AG20443 (cell line): ENCODE measurements at regions not wholly inside any gene's neighbourhood (a gene's known extent, or its start where the extent isn't known, plus 50 kb on each side); places are given as distances from the start of the nearest gene placed in this dataset.
A peak's percentile ranks its signal among the peaks of the same experiment; 100 is the strongest.
"Not testable (repeated sequence)": the region's sequence is repeated elsewhere in the genome, so short reads cannot be mapped to it uniquely, and the experiment has no call there.

ENCODE experiments used
- DNase-seq: peaks from one replicate; pipeline ENCODE4 v3.0.0; 2012; ENCODE audit warnings: low spot score, mixed read lengths

DNA sequence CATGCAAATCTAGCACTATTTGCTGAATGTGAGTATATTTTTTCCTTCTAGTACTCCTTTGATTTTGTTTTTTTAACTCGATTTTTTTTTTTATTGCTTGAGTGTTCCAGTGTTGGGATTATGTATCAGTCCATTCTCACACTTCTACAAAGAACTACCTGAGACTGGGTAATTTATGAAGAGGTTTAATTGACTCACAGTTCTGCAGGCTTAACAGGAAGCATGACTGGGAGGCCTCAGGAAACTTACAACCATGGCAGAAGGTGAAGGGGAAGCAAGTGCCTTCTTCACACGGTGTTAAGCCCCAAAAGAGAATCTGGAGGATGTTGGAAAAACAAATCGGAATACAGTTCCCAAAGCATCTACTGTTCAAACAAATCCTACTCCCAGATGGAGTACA, 69.1 kb downstream of the ZNF518B start:
- DNase-seq: peak; percentile 0

DNA sequence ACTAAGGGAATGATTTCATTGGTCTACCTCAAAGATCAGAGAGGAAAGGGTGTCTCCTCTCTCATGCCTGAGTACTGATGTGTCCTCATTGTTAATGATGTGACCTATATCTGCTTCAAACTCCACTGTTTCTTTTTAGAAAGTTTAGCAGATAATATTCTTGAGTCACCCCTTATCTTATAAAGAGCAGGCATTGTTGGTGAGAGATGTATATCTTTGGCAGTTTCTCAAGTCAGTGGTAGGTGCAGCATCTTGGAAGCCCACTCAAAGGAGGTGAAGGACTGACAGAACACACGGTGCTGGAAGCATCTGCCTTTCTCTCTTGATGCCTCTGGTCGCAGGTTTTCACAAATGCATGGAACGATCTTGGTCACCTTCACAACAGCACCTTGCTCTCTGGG, 71.2 kb downstream of the ZNF518B start:
- peak; percentile 2 for DNase-seq

DNA sequence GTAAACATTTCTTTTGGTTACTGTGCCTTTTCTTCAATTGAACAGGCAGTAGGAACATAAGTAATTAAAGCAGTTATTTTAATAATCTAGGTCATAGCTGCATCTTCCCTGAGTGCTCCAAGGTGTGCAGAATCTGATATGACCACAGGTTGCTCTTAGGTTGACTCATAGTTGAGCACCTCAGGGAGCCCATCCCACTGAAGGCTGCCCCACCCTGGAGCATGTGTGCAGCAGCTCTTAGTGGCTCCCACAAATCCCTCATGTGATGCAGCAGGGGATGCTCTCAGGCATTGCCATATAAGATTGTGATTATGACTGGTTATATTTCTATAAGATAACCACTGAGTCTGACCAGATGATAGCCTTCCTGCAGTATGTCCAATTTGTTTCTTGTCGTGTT, 72.3 kb downstream of the ZNF518B start:
- DNase-seq: peak; percentile 4

DNA sequence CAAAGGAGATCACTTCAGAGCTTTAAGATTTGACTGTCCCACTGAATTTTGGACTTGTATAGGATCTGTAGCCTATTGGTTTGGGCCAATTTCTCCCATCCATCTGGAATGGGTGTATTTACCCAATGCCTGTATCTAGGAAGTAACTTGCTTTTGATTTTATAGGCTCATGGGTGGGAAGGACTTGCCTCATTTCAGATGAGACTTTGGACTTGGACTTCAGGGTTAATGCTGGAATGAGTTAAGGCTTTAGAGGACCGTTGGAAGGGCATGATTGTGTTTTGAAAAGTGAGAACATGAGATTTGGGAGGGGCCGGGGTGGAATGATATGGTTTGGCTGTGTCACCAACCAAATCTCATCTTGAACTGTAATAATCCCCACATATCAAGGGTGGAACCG, 73.8 kb downstream of the ZNF518B start:
- no peak for DNase-seq

DNA sequence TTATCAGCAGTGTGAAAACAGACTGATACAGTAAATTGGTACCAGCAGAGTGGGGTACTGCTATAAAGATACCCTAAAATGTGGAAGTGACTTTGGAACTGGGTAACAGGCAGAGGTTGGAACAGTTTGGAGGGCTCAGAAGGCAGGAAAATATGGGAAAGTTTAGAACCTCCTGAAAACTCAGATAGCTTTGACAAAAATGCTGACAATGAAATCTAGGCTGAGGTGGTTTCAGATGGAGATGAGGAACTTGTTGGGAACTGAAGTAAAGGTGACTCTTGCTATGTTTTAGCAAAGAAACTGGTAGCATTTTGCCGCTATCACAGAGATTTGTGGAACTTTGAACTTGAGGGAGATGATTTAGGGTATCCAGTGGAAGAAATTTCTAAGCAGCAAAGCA, 75.1 kb downstream of the ZNF518B start:
- DNase-seq: not testable (repeated sequence)

DNA sequence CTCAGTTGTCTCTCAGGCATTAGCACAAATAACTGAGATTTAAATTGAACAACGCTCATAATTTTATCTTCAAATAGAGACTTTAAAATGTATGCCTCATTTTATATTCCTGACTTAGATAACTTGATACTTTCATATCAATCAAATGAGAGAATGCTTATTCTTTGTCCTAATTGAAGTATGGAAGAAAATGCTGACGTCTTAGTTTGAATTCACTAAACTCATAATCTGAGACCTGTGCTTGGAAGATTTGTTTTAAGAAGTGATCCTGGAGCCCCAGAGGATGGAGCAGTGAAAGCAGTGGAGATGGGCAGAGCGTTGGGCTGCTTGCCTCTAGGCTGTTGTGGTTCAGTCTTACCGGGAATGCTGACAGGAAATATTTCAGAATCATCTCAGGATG, 76.1 kb downstream of the ZNF518B start:
- DNase-seq: no peak

DNA sequence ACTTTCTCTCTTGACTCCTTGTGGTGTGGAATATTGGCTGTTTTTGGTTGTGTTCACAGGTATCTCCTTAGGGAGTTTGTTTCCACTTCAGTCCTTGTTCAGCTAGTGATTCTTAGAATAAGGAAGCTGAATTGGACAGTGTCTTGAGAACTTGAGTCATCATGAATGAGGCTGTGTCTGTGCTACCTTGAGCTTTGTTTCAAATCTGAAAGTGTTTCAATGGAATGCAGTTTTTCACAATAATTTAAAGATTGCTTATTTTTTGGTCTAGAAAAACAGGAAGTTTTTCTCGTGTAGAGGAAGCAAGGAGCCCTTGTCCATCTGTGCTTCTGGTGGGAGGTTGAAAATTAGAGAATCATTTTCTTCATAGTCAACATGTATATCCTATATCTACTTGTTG, 76.5 kb downstream of the ZNF518B start:
- peak; percentile 5 for DNase-seq

DNA sequence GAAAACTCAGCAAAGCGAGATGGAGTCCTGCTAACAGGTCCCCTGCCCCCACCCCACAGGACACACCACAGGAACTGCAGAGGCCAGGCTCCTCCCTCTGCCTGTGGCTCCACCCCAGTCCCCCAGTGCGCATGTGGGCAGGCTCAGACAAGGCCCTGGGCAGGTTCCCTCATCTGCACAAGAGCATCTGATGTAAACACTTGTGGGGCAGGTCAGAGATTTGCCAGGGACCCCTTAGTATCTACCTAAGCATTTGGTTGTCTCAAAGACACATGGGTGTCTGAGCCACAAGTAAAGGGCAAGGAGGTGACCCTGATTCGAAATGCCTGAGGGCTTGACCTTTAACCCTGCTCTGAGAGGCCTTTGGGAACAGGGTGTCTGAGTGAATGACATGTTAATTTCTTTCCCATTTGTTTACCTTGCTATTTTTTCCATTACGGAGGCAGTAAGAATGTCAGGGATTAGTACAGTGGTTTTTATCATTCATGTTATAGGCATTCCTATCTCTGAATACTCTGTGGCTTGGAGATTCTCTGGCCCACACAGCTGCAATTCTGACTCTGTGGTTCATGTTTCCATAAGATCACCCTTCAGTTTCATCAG, 85.3 kb downstream of the ZNF518B start:
- peak; percentile 50 for DNase-seq

DNA sequence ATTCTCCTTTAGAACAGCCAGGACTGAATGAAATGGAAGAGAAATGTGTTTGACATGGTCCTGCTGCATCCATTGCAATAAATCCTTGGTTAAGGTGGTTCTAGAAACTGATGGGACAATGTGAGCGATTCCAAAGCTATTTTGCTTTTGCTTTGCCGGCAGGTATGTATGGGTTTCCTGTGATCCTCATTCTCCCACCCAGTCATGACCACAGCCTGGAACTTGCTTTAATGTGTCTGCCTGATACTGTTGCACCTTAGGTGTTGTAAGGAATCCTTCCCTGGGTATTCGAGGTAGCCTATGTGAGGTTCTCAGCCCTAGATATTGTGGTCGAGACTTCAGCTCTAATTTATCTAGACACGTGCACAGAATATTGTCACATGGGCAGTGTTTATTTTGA, 86.1 kb downstream of the ZNF518B start:
- no peak for DNase-seq

DNA sequence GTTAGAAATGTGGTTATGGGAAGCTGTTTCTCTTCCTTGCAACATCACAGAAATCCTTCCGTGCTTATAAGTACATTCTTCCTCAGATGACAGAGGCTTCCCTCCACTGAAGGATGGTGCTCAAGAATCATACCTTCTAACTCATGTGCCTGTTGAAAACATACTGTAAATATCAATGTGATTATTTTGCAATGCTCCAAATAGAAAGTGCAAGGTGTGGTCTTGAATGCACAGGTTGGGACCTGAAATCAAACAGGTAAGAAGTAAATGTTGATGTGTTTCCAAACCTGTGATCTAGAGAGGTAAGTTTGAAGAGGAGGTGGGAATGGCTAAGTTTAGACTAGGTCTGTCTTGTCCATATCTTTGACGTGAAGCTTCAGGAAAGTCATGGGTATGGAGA, 87.7 kb downstream of the ZNF518B start:
- no peak for DNase-seq

DNA sequence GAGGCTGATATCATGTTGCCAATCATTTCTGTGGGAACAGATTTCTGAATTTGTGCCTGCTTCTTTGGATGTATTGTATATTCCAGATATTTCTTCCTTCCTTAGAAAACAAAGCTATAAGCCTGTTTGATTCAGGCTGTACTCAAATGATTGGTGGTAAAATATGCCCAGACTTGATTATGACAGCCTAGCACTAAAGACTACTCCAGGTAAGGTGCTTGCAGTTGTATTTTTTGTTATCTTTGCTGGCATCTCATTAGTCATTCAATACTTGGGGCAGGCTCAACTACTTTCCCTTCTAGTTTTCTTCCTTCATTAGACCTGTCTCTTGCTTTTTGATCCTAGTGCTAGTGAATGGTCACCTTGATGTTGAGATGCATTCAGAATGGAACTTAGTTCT, 90.6 kb downstream of the ZNF518B start:
- no peak for DNase-seq

DNA sequence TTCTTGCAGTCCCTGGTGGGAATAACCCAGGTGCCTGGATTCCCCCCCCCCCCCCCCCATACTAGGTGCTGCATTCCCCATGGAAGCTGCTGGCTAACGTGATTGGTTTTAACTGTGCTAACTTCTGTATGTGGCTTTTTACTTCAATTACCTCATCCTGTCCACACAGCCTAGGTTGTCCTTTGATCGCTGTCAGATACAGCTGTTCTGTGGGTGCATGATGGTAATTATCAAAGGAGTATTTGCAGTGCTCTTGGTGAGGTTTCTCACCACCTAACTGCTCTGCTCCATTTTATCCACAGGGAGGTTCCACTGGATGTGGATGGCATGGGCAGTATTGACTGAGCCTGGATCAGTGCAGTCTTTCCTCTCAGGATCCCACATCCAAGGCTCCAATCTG, 93.0 kb downstream of the ZNF518B start:
- DNase-seq: no peak

DNA sequence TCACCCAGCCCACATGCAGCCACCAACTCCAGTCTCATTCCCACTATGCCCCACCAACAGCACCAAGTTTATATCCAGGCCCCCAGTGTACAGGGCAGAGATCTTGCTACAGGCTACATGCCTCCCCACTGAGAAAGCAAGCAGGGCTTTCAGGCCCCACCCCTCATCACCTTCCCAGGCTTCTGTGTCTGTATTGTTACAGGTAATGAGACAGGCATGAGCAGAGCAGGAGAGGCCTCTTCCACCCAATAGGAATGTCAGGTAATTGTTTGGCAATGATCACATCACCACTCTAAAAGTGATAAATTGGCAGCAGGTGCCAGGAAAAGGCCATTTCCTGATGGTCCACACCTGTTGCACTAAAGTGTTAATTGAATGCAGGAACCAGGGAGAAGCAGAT, 102.5 kb downstream of the ZNF518B start:
- DNase-seq: no peak

DNA sequence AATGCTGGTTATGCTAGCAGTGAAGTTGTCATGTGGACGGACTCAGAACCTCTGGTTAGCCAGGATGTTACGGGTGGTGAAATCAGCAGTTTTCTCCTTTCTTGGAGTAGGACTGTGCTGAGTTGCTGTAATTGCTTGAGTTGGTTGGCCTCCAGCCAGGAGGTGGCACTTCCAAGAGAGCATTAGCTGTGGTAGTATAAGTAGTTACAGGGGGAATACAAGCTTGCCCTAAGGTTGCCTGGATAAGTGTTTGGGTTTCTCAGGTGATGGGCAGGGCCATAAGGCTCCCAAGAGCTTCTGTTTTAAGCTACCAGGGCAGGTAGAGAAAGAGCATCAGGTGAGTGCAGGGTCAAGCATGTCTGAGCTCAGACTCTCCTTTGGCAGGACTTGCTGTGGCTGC, 103.0 kb downstream of the ZNF518B start:
- DNase-seq: no peak

DNA sequence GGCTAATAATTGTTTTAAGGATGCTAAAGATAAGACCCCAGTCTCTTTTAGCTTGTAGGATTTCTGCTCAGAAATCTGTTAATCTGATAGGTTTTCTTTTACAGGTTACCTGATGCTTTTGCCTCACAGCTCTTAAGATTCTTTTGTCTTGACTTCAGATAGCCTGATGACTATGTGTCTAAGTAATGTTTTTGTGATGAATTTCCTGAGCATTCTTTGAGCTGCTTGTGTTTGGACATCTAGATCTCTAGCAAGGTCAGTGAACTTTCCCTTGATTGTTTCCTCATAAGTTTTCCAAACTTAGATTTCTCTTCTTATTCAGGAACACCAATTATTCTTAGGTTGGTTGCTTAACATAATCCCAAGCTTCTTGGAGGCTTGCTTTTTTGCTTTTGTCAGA, 104.1 kb downstream of the ZNF518B start:
- DNase-seq: no peak

DNA sequence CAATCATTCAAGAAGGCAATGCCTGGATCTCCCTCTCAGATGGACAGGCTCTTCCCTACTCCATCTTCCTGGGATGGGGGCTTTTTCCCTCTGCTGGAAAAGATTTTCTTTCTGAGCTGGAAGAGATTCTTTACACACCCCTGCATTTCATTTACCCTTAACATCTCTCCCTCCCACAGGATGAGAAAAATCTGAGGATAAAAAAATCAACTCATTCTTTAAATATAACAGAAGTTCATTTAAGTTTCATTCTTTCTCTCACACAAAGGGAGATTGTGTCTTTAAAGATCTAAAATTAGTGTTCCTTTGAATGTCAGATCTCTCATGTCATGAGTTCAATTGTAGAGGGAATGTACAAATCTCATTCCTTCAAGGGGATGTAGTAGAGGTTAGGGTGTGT, 109.0 kb downstream of the ZNF518B start:
- DNase-seq: no peak

DNA sequence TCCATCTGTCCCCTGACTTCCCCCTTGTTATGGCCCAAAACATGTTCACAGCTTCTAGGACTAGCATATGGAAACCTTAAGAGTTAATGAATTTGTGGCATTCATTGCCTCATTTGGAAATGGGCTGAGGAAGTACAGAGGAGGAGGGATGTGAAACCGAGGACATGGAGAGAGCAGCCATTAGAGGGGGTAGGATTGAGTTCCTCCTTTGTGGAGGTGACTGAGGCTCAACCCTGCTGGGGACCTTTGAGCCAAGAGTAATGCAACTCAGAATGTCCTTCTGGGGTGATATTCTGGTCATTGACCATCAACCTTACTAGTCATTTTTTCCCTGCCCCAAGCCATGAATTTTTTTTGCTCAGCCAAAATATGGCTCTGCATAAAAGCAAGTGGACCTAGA, 109.4 kb downstream of the ZNF518B start:
- no peak for DNase-seq

DNA sequence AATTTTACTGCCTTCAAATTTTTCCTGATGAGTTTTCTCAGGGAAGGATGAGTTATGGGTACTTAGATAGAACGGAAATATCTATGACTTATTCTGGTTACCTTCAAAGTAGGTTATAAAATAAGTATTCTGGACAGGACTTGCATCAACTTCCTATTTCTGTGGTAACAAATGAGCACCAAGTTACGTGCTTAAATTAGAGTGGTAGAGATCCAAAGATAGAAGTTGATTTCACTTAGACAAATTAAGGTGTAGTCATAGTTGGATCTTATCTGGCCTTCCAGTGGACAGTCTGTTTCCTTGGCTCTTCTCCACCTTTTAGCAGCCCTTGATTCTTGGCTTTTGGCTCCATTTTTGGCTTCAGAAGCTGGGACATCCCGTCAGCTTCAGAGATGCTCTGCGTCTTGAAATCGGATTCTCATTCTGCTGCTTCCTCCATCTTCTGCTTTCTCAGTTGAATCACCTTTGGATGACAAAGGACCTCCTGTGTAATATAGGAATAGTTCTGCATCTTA, 109.9 kb downstream of the ZNF518B start:
- DNase-seq: no peak

DNA sequence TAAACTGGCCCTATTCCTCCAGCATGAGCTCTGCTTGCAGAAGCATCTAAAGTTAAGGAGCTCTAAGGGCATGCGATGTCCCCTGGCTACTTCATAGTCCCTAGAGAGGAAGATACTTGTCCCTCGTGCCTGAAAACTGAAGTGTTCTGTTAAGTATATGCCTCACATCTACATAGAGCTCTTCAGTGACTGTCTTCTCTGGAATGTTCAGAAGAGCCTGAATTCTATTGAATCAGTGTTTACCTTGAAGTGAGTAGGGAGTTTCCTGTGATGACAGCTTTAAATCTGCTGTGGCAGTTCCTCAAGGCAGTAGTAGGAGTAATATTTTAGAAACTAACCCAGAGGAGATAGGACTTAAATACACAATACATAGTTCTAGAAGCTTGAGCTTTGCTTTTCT, 111.2 kb downstream of the ZNF518B start:
- DNase-seq: peak; percentile 45

DNA sequence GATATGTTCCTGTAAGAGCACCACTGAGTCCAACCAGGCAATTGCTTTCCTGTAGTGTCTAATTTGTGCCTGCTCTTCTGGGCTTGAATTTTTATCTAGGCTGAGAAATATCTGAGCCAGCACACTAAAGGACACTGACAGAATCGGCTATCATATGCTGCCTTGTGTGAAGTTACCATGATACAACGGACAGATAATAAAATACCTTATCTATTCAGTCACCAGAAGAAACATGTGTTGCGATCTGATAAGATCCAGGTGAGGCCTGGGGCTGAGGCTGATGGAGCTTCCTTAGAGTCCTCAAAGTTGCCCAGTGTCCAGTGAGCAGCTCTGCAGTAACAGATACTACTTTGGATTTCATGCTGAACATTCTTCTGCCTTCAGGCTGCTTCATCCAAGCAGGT, 111.8 kb downstream of the ZNF518B start:
- no peak for DNase-seq

DNA sequence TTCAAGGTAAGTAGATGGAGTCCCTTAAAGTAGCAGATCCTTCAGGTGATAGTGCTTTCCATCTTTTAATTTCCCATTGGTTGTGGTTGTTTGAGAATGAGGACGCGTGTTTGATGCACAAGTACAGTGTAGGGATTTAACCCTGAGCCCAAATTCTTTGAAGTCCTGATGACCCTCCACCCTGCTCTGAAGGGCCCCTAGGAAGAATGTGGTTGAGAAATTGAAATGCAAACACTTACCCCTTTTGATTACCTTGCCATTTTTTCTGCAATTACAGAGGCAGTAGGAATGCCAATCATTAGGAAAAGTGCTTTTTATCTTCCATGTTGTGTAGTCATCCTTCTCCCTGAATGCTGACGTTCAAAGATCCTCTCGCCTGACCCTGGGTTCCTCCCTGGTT, 112.4 kb downstream of the ZNF518B start:
- no peak for DNase-seq

DNA sequence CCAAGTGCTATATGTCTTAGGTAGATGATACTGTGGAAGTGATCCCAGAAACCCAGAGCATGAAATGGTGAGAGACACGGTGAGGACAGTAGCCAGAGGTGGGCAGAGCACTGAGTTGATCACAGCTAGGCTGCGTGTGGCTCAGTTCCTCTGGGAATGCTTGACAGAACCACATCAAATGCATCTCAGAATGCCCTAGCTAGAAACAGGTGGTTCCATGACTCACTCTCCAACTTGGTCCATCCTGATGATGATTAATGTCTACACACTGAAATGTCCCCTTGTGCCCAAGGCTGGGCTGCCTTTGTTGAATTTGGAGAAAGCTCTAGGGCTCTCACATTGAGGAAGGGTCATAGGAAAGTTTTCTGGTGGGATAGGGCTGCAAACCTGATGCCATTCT, 113.6 kb downstream of the ZNF518B start:
- no peak for DNase-seq

DNA sequence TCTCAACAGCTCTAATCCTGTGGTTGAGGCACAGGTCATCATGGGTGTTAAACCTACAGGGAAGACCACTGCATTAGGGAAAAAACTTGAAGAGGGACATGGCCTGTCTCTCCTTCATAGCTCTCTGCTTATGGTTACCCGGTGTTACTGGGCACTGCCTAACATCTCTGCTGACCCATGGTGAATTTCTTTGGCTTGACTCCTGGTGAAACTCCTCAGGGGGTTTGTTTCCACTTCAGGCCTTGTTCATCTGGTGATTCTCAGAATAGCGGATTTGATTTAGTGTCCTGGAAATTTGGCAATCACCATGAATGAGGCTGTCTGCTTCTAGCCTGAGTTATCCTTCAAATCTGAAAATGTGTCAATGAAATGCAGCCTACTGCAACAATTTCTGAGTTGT, 114.4 kb downstream of the ZNF518B start:
- DNase-seq: no peak

DNA sequence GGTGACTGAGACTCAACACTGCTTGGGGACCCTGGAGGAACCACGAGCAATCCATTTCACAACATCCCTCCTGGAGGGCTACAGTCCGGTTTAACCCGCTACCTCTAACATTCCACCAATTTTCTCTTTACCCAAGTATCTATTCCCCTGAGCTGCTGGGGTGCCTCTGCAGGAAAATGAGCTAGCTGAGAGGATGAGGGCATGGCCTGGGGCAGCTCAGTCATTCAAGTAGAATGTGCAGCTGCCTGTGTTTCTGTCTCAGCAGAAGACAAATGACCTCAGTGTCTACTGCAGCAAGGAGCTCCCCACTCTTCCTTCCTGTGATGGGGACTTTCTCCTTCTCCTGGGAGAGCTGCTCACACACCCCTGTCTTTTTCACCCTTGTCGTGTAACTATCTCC, 120.8 kb downstream of the ZNF518B start:
- peak; percentile 75 for DNase-seq

DNA sequence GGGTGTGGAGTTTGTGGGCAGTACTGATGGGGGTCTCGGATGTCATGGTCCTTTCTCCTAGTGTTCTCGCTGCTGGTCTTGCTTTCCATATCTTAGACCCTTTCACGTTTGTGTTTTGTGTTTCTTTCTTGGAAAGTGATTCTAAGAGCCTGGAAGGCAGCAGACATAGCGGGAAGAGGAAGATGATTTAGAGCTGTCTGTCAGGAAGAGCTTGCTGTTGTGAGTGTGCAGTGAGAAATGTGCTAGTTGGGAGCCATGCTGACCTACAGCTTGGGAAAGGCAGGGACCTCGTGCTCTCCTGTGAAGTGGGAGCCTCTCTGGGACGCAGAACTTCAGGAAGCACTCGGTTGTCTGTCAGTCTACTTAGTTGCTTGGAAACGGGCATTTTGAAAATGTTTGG, 122.2 kb downstream of the ZNF518B start:
- DNase-seq: no peak
